Adrenal gland (tissue), 9 donors: ENCODE measurements at regions not wholly inside any gene's neighbourhood (a gene's known extent, or its start where the extent isn't known, plus 50 kb on each side); places are given as distances from the start of the nearest gene placed in this dataset.

Experiments
- DNase-seq, 7 donors: peaks; one replicate each; pipeline ENCODE4 v3.0.0-alpha.2; 2019 to 2020
- H3K27ac ChIP-seq, 5 donors: fragments of 200-600 bp; sonication (generic) in 4 of 5; 1 replicate in 3 of 5; 2 replicates in 2 of 5; pipeline versions ENCODE4 v1.5.1 to v1.8.0; 2016 to 2020; ENCODE audit warnings: mild to moderate bottlenecking in 1 of 5
- H3K27me3 ChIP-seq: fragments of 200-600 bp; 2 replicates; pipeline ENCODE4 v1.8.0; 2021
- H3K36me3 ChIP-seq, 2 donors: fragments of 200-600 bp; replicated peaks in 1 of 2; 1 replicate in 1 of 2; 2 replicates in 1 of 2; pipeline versions ENCODE4 v1.5.1 to v1.8.0; 2018 to 2022
- H3K4me1 ChIP-seq, 2 donors: fragments of 200-600 bp; replicated peaks in 1 of 2; 1 replicate in 1 of 2; 2 replicates in 1 of 2; pipeline versions ENCODE4 v1.5.1 to v1.8.0; 2018 to 2021
- H3K4me3 ChIP-seq, 4 donors: fragments of 200-600 bp; sonication (generic) in 3 of 4; one replicate each; pipeline ENCODE4 v1.5.1; 2016 to 2018
- H3K9me3 ChIP-seq, 3 donors: fragments of 200-600 bp; sonication (generic) in 1 of 3; replicated peaks in 1 of 3; 1 replicate in 2 of 3; 2 replicates in 1 of 3; pipeline versions ENCODE4 v1.5.1 to v1.8.0; 2016 to 2021
- CTCF ChIP-seq, 6 experiments: fragments of 450-650 bp in 4 of 6; fragments of 200-600 bp in 2 of 6; sonication (generic) in 1 of 6; IDR thresholded peaks; 1 replicate in 5 of 6; 2 replicates in 1 of 6; pipeline versions ENCODE4 v1.5.1 to v1.8.0; 2016 to 2021; ENCODE audit warnings: antibody characterized with exemption in 6 of 6, mild to moderate bottlenecking in 2 of 6, moderate library complexity in 1 of 6
- POLR2A ChIP-seq, 2 donors: fragments of 450-650 bp; IDR thresholded peaks; one replicate each; pipeline ENCODE4 v1.6.1; 2017; ENCODE audit warnings: antibody characterized with exemption in 2 of 2, mild to moderate bottlenecking in 2 of 2, moderate library complexity in 1 of 2
- WGBS, 4 donors: extraction: QIAGEN DNeasy Blood & Tissue Kit in 2 of 4; methylation state at CpG; one replicate each; pipeline versions ENCODE4 v1.1.5 to v1.1.7; 2013 to 2017; 5-methylcytosine and 5-hydroxymethylcytosine counted together
- intact Hi-C, 2 donors: fragments of 100-400 bp; cut with DNase I; formaldehyde crosslinking; loops; one replicate each; pipeline versions ENCODE4 v1.14.1 to v1.15.0; 2022 to 2023
- donor health status: healthy with polysubstance abuse.
- donor health status: Bipolar disorder and iron deficiency.
- donor health status: DM: yes; HTN: yes; CAD: no.
- donor health status: DM: no; HTN: no; CAD: no.
- donor health status: DM: no; HTN: no; CAD: no.

GRCh38 chr4:41318839-41319530 is 62.3 kb downstream of the UCHL1 start:
- H3K27ac ChIP-seq = no peak overlapping the region
- H3K9me3 ChIP-seq = no peaks in the 10 kb centered on the region
- DNase-seq = peak in 1 of 7 donors; percentile 8
- 73 to 81% (median 77%) methylated on average over 6 of the region's 6 CpGs for WGBS, 4 donors
- no peaks in the 10 kb centered on the region for H3K27me3 ChIP-seq
- TF ChIP-seq CTCF (IDR thresholded peaks at IDR 0.05) (no peak), POLR2A (IDR thresholded peaks at IDR 0.05) (no peak)
- no peaks in the 10 kb centered on the region for H3K4me1 ChIP-seq
- no peak overlapping the region for H3K4me3 ChIP-seq
- H3K36me3 ChIP-seq = no peaks in the 10 kb centered on the region
- intact Hi-C loops = no loop called here

GRCh38 chr4:41319553-41319952 is 62.8 kb downstream of the UCHL1 start:
- Histone ChIP-seq H3K36me3 (no peaks in the 10 kb centered on the region), H3K27ac (no peak overlapping the region), H3K4me3 (no peak overlapping the region), H3K4me1 (no peaks in the 10 kb centered on the region), H3K27me3 (no peaks in the 10 kb centered on the region), H3K9me3 (no peaks in the 10 kb centered on the region)
- TF ChIP-seq CTCF (IDR thresholded peaks at IDR 0.05) = no peak
- TF ChIP-seq POLR2A (IDR thresholded peaks at IDR 0.05) = no peak
- DNase-seq = peak in 4 of 7 donors; percentile 20 to 42 (median 26)
- intact Hi-C loops = no loop called here
- 28 to 35% (median 31%) methylated on average over 5 of the region's 5 CpGs for WGBS, 4 donors

GRCh38 chr4:41320278-41320677 is 63.5 kb downstream of the UCHL1 start:
- no peaks in the 10 kb centered on the region for H3K27me3 ChIP-seq
- no peak for TF ChIP-seq POLR2A (IDR thresholded peaks at IDR 0.05)
- TF ChIP-seq CTCF (IDR thresholded peaks at IDR 0.05) = no peak
- no peaks in the 10 kb centered on the region for H3K9me3 ChIP-seq
- intact Hi-C loops = no loop called here
- DNase-seq = no peak
- H3K27ac ChIP-seq = no peak overlapping the region
- no peaks in the 10 kb centered on the region for H3K4me1 ChIP-seq
- 74 to 92% (median 85%) methylated on average over 1 of the region's 1 CpG for WGBS, 4 donors
- H3K4me3 ChIP-seq = no peak overlapping the region
- H3K36me3 ChIP-seq = no peaks in the 10 kb centered on the region

GRCh38 chr4:41320786-41321185 is 64.1 kb downstream of the UCHL1 start:
- no peak for DNase-seq
- Histone ChIP-seq H3K4me1 (no peaks in the 10 kb centered on the region), H3K9me3 (no peaks in the 10 kb centered on the region), H3K4me3 (no peak overlapping the region), H3K27ac (no peak overlapping the region), H3K36me3 (no peaks in the 10 kb centered on the region), H3K27me3 (no peaks in the 10 kb centered on the region)
- intact Hi-C loops = no loop called here
- TF ChIP-seq POLR2A (IDR thresholded peaks at IDR 0.05) (no peak), CTCF (IDR thresholded peaks at IDR 0.05) (no peak)
- 0 to 96% (median 41%) methylated on average over 1 of the region's 1 CpG for WGBS, 4 donors
